NCI-H1105 treated with DMSO at 0.1 percent for 48 hours (cell line): ENCODE measurements at regions not wholly inside any gene's neighbourhood (a gene's known extent, or its start where the extent isn't known, plus 50 kb on each side); places are given as distances from the start of the nearest gene placed in this dataset.
A peak's percentile ranks its signal among the peaks of the same experiment; 100 is the strongest.

ENCODE experiments used
- DNase-seq: peaks from one replicate; lab custom pipeline; 2025; lab: John Stamatoyannopoulos, UW

GRCh38 chr7:18313965-18314364 lies 181.6 kb upstream of the HDAC9 start:
- DNase-seq = no peak

GRCh38 chr7:18315241-18315640 lies 180.3 kb upstream of the HDAC9 start:
- no peak for DNase-seq

- DNase-seq = no peak
Observed at GRCh38 chr7:18317941-18318340, 177.6 kb upstream of the HDAC9 start.

- DNase-seq = no peak
Observed at GRCh38 chr7:18320422-18320821, 175.1 kb upstream of the HDAC9 start.

GRCh38 chr7:18320971-18321567 lies 174.5 kb upstream of the HDAC9 start:
- peak; percentile 54 for DNase-seq

DNA sequence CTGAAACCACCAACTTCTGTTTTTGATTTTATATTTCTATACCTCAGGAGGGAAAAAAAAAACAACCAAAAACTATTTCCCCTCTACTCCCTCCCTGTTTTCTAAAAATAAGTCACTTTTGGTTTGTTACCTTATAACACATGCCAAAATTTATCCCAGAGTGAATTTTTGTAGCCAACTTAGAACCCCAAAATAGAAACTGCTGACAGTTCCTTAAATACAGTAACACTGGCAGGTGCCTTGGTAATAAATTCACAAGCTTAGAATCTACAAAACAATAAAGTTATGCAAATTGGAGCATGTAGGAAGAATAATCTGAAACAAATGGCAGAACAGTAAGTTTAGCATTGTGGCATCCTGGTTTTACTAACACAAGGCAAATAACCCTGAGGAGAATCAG lies 165.0 kb upstream of the HDAC9 start:
- no peak for DNase-seq

- DNase-seq = no peak
Observed at GRCh38 chr7:18336626-18337025, 158.9 kb upstream of the HDAC9 start.

DNA sequence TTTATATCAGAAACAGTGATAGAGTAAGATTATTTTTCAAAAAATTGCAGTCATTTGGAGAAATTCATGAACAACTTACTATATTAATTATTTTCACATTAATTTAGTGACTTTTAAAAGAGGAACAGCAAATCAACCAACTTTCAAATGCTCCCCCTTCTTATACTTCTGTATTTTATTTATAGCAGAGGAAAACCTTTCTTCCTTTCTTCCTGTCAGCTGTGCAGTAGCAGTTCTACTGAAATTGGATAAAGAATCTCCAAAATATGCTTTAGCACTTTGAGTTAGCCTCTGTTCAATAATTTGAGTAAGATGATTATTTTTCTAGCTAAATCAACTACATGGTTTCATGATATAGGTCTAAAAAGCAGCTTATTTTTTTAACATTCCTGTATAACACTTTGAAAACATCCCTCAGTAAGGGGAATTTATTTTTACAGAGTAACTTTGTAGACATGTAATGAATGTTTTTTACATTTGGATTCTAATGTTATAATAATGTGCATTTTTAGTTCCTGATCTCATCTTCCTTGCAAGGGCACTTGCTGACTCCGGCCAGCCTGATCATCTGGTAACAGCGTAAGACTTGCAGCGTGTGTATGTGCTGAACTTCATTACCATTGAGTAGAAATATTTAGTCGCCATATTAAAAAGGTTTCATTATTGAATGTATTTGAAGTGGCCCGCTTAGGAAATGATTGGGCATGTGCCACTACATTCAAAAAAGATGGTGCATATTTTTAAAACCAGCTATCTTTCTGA lies 158.3 kb upstream of the HDAC9 start:
- no peak for DNase-seq

DNA sequence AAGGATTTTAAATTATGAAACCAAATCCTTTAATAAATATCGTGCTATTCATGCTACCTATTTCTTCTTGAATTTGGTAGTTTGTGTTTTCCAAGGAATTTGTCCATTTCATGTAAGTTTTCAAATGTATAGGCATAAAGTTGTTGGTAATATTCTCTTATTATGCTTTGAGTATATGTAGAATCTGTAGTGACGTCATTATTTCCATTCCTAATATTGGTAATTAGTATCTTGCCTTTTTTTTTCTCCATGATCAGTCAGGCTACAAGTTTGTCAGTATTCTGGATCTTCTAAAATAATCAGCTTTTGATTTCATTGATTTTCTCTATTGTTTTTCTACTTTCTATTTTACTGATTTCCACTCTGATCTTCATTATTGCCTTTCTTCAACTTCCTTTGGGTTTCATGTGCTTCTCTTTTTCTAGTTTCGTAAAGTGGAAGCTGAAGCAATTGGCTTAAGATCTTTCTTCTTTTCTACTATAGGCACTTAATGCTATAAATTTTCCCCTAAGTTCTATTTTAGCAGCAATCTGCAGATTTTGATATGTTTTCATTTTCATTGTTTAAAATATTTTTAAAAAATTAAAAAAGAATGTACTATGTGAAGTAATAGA lies 156.5 kb upstream of the HDAC9 start:
- no peak for DNase-seq

GRCh38 chr7:18341756-18342155 lies 153.8 kb upstream of the HDAC9 start:
- DNase-seq = no peak

DNA sequence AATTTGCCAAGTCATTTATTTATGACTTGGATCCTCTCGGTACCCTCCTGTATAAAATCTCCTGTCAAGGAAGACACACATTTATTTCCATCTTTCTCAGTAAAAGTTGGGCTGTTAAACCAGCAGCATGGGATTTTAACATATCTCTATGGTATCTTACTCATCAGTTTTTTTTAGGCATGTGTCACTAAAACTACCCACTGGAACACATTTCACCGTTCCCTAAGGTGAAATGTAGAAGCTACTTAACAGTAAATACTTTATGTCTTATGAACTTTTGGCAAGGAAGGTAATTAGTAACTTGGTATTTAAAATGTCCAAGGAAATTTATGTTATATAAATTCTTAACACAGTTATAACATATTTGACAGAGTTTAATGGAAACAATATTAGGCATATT lies 152.5 kb upstream of the HDAC9 start:
- no peak for DNase-seq

- no peak for DNase-seq
Observed at GRCh38 chr7:18344536-18344935, 151.0 kb upstream of the HDAC9 start.

- DNase-seq = peak; percentile 75
Observed at GRCh38 chr7:18345641-18346234, 149.8 kb upstream of the HDAC9 start.

- no peak for DNase-seq
Observed at GRCh38 chr7:18347170-18347569, 148.4 kb upstream of the HDAC9 start.

GRCh38 chr7:18350678-18351077 lies 144.9 kb upstream of the HDAC9 start:
- DNase-seq = no peak

- peak; percentile 63 for DNase-seq
Observed at GRCh38 chr7:18352339-18353255, 143.0 kb upstream of the HDAC9 start.

DNA sequence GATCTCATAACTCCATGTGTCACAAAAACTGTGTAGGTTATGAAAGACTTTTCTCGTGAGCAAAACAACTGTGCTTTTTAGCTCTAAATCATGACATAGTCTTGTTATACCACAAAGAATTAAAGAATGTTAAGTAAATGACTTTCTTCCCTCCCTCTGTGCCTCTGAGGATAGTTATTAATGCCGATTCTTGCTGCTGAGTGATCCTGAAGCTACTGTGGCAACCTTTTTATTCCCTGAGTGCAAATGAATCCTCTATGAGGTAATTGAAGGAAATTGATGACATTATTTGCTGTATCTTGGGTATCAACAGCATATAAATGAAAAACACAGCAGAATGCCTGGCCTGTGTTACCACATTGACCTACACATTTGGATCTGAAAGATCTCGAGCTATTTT lies 142.2 kb upstream of the HDAC9 start:
- DNase-seq = no peak

DNA sequence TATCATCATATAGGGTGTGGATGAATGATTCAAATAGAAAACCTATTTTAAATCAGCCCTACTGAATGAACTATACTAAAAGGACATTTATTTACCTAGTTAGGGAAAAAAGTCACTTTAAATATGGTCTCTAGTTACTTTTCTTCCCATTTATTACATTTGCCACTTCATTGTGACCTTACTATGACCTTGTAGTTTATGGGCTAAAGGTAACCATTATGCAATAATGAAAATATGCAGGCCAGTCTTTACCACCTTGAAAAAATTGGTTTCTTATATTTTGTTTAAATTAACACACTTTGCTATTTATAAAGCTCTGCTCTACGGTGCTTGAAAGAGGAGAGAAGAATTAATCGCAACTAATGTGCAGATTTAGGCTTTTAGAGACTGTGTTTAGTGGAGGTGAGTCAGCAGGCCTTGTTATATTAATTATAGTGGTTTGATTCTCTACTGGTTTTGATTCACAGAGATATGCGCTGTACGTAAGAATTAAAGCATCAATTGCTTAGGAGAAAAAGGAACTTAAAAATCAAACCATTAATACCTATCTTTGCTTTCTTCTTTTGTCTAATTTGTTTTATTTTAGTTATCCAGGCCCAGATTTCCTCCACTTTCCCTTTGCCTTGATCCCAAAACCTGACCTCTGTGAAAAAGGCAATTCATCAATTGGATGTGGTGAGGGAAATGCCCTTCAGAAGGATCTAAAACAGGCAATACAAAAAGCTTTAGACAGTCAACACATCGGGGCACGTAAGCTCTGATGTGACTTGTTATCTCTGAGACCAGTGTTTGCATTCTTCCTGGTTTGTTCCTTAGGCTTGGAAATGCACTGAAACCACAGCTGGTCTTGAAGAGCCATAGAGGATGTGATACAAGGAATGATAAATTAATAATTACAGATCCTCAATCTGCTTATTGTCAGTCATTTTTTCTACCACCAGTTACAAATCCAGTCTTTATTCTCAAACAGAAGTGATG lies 141.2 kb upstream of the HDAC9 start:
- DNase-seq = no peak

DNA sequence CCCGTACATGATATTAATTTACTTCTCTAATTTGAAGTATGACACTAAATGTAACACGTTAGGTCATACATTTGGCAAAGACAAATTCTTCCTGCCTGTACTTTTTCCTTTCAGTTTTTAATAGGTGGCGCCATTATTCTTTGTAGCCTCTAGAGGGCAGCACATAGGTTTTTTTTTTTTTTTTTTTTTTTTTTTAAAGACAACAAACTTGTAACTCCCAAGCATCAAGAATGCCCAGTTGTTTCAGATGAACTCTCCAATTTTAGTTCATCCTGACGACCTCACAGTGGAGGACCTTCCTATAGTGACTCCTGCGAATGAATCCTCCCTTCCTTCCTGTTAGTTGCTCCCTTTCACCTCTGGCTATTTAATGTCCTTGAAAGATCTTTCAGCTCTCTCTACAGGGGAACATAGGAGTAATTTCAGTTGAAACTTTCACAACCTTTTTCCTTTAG lies 139.3 kb upstream of the HDAC9 start:
- DNase-seq = peak; percentile 54

GRCh38 chr7:18357691-18358090 lies 137.9 kb upstream of the HDAC9 start:
- DNase-seq = no peak

GRCh38 chr7:18361756-18362155 lies 133.8 kb upstream of the HDAC9 start:
- DNase-seq = peak; percentile 30
